T-helper 2 cell treated with Interferon-gamma antibody and Interleukin-4, amounts not matched to agents 5 μg/mL and 100 μg/mL, for 36 hours (primary cell): ENCODE measurements at regions not wholly inside any gene's neighbourhood (a gene's known extent, or its start where the extent isn't known, plus 50 kb on each side); places are given as distances from the start of the nearest gene placed in this dataset.
A peak's percentile ranks its signal among the peaks of the same experiment; 100 is the strongest.

Experiments used
- DNase-seq: peaks from one replicate; pipeline ENCODE4 v3.0.0; 2021; ENCODE audit warnings: low spot score
- H3K27ac Mint-ChIP-seq: one replicate; pipeline ENCODE4 v1.8.0; 2021; ENCODE audit warnings: mild to moderate bottlenecking, mixed read lengths
- H3K27me3 Mint-ChIP-seq: one replicate; pipeline ENCODE4 v1.8.0; 2021; ENCODE audit warnings: low read depth, mixed read lengths
- H3K36me3 Mint-ChIP-seq: one replicate; pipeline ENCODE4 v1.8.0; 2021; ENCODE audit warnings: low read depth, mixed read lengths
- H3K4me1 Mint-ChIP-seq: one replicate; pipeline ENCODE4 v1.8.0; 2021; ENCODE audit warnings: low read depth, mixed read lengths
- H3K4me3 Mint-ChIP-seq: one replicate; pipeline ENCODE4 v1.8.0; 2022; ENCODE audit warnings: mild to moderate bottlenecking, moderate library complexity, mixed read lengths
- H3K9me3 Mint-ChIP-seq: one replicate; pipeline ENCODE4 v1.8.0; 2021; ENCODE audit warnings: mixed read lengths

GRCh38 chr14:21985081-21985480 lies 311.5 kb upstream of the OR4E1 start:
- peaks cover 20% of the 10 kb centered on the region for H3K4me1 Mint-ChIP-seq
- H3K27me3 Mint-ChIP-seq = peaks cover 3% of the 10 kb centered on the region
- no peak overlapping the region for H3K27ac Mint-ChIP-seq
- DNase-seq = no peak
- H3K36me3 Mint-ChIP-seq = no peaks in the 10 kb centered on the region
- no peaks in the 10 kb centered on the region for H3K9me3 Mint-ChIP-seq
- H3K4me3 Mint-ChIP-seq = no peak overlapping the region

- Mint-ChIP-seq H3K9me3 (no peaks in the 10 kb centered on the region), H3K4me3 (peak overlapping the region; percentile 82), H3K27me3 (peaks cover 8% of the 10 kb centered on the region), H3K27ac (peak overlapping the region; percentile 45), H3K4me1 (peaks cover 33% of the 10 kb centered on the region), H3K36me3 (no peaks in the 10 kb centered on the region)
- DNase-seq = no peak
Observed at GRCh38 chr14:21978999-21979314, 305.3 kb upstream of the OR4E1 start.

- Mint-ChIP-seq H3K9me3 (no peaks in the 10 kb centered on the region), H3K4me3 (peak overlapping the region; percentile 82), H3K27me3 (peaks cover 8% of the 10 kb centered on the region), H3K36me3 (no peaks in the 10 kb centered on the region), H3K27ac (peak overlapping the region; percentile 45), H3K4me1 (peaks cover 33% of the 10 kb centered on the region)
- DNase-seq = peak; percentile 44
Observed at GRCh38 chr14:21978184-21978998, 304.8 kb upstream of the OR4E1 start.

GRCh38 chr14:21974741-21975140 lies 301.1 kb upstream of the OR4E1 start:
- Mint-ChIP-seq H3K27ac (peak overlapping the region; percentile 84), H3K4me3 (peak overlapping the region; percentile 77), H3K27me3 (peaks cover 34% of the 10 kb centered on the region), H3K4me1 (peaks cover 37% of the 10 kb centered on the region), H3K36me3 (no peaks in the 10 kb centered on the region), H3K9me3 (no peaks in the 10 kb centered on the region)
- no peak for DNase-seq

GRCh38 chr14:21965042-21965441 lies 291.4 kb upstream of the OR4E1 start:
- DNase-seq = peak; percentile 40
- Mint-ChIP-seq H3K4me3 (peak overlapping the region; percentile 58), H3K36me3 (peaks cover 1% of the 10 kb centered on the region), H3K27ac (peak overlapping the region; percentile 78), H3K9me3 (no peaks in the 10 kb centered on the region), H3K4me1 (peaks cover 25% of the 10 kb centered on the region), H3K27me3 (peaks cover 8% of the 10 kb centered on the region)

GRCh38 chr14:21964180-21964579 lies 290.6 kb upstream of the OR4E1 start:
- no peak for DNase-seq
- peak overlapping the region; percentile 64 for H3K27ac Mint-ChIP-seq
- H3K27me3 Mint-ChIP-seq = peaks cover 8% of the 10 kb centered on the region
- H3K9me3 Mint-ChIP-seq = no peaks in the 10 kb centered on the region
- H3K4me3 Mint-ChIP-seq = peak overlapping the region; percentile 39
- peaks cover 22% of the 10 kb centered on the region for H3K4me1 Mint-ChIP-seq
- H3K36me3 Mint-ChIP-seq = peaks cover 1% of the 10 kb centered on the region

GRCh38 chr14:21960636-21961035 lies 287.0 kb upstream of the OR4E1 start:
- Mint-ChIP-seq H3K36me3 (peaks cover 1% of the 10 kb centered on the region), H3K4me3 (no peak overlapping the region), H3K9me3 (peaks cover 7% of the 10 kb centered on the region), H3K27ac (no peak overlapping the region), H3K4me1 (peaks cover 26% of the 10 kb centered on the region), H3K27me3 (peaks cover 17% of the 10 kb centered on the region)
- DNase-seq = no peak

GRCh38 chr14:21941885-21942284 lies 268.3 kb upstream of the OR4E1 start:
- Mint-ChIP-seq H3K4me1 (peaks cover 18% of the 10 kb centered on the region), H3K4me3 (peak overlapping the region; percentile 82), H3K36me3 (no peaks in the 10 kb centered on the region), H3K27ac (no peak overlapping the region), H3K9me3 (no peaks in the 10 kb centered on the region), H3K27me3 (peaks cover 47% of the 10 kb centered on the region)
- DNase-seq = no peak

GRCh38 chr14:21940887-21941856 lies 267.6 kb upstream of the OR4E1 start:
- Mint-ChIP-seq H3K4me3 (peak overlapping the region; percentile 82), H3K27ac (peak overlapping the region; percentile 79), H3K36me3 (no peaks in the 10 kb centered on the region), H3K27me3 (peaks cover 49% of the 10 kb centered on the region), H3K4me1 (peaks cover 18% of the 10 kb centered on the region), H3K9me3 (no peaks in the 10 kb centered on the region)
- DNase-seq = no peak

- no peaks in the 10 kb centered on the region for H3K36me3 Mint-ChIP-seq
- peaks cover 46% of the 10 kb centered on the region for H3K27me3 Mint-ChIP-seq
- H3K4me3 Mint-ChIP-seq = no peak overlapping the region
- no peak for DNase-seq
- H3K9me3 Mint-ChIP-seq = no peaks in the 10 kb centered on the region
- peaks cover 18% of the 10 kb centered on the region for H3K4me1 Mint-ChIP-seq
- H3K27ac Mint-ChIP-seq = no peak overlapping the region
Observed at GRCh38 chr14:21939836-21940235, 266.2 kb upstream of the OR4E1 start.

- no peaks in the 10 kb centered on the region for H3K9me3 Mint-ChIP-seq
- peaks cover 35% of the 10 kb centered on the region for H3K27me3 Mint-ChIP-seq
- peaks cover 18% of the 10 kb centered on the region for H3K4me1 Mint-ChIP-seq
- H3K27ac Mint-ChIP-seq = no peak overlapping the region
- H3K36me3 Mint-ChIP-seq = no peaks in the 10 kb centered on the region
- no peak for DNase-seq
- H3K4me3 Mint-ChIP-seq = no peak overlapping the region
Observed at GRCh38 chr14:21937996-21938395, 264.4 kb upstream of the OR4E1 start.

GRCh38 chr14:21933681-21934080 lies 260.1 kb upstream of the OR4E1 start:
- no peak overlapping the region for H3K27ac Mint-ChIP-seq
- H3K9me3 Mint-ChIP-seq = no peaks in the 10 kb centered on the region

GRCh38 chr14:21924479-21924878 lies 250.9 kb upstream of the OR4E1 start:
- Mint-ChIP-seq H3K9me3 (peaks cover 7% of the 10 kb centered on the region), H3K4me1 (peaks cover 38% of the 10 kb centered on the region), H3K27ac (peak overlapping the region; percentile 90), H3K36me3 (peaks cover 8% of the 10 kb centered on the region), H3K4me3 (peak overlapping the region; percentile 54), H3K27me3 (no peaks in the 10 kb centered on the region)
- DNase-seq = peak; percentile 46

More at GRCh38 chr14:21933681-21934080, 260.1 kb upstream of the OR4E1 start:
- no peaks in the 10 kb centered on the region for H3K36me3 Mint-ChIP-seq
- no peak overlapping the region for H3K4me3 Mint-ChIP-seq
- H3K4me1 Mint-ChIP-seq = peaks cover 3% of the 10 kb centered on the region
- peaks cover 33% of the 10 kb centered on the region for H3K27me3 Mint-ChIP-seq
- no peak for DNase-seq

GRCh38 chr14:21923820-21924219 lies 250.2 kb upstream of the OR4E1 start:
- H3K27ac Mint-ChIP-seq = peak overlapping the region; percentile 90
- H3K36me3 Mint-ChIP-seq = peaks cover 8% of the 10 kb centered on the region
- peak overlapping the region; percentile 54 for H3K4me3 Mint-ChIP-seq
- peaks cover 7% of the 10 kb centered on the region for H3K9me3 Mint-ChIP-seq
- H3K27me3 Mint-ChIP-seq = no peaks in the 10 kb centered on the region
- DNase-seq = no peak
- peaks cover 41% of the 10 kb centered on the region for H3K4me1 Mint-ChIP-seq
